ENCODE measurements at regions not wholly inside any gene's neighbourhood (a gene's known extent, or its start where the extent isn't known, plus 50 kb on each side); places are given as distances from the start of the nearest gene placed in this dataset.

DNA sequence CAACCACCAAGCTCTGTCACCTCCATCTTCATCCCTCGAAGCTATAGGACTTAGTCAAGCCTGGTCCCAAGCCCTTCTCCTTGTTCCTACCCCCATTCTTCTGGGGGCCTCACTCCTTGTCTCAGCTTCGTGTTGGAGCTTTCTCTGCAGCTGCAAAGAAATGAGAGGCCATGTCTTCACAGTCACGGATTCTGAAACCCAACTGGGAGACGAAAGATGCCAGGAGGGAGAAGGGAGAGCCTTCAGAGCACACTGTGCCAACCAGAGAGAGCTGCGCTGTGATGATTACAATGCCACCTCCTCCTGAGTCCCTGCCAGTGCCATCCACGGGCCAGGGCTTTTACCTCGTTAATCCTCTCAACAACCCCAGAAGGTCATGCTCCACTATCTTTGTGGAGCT, 469.3 kb downstream of the TBC1D22A start:
- Histone ChIP-seq H3K4me1 (no peaks in the 10 kb centered on the region), H3K27me3 (no peaks in the 10 kb centered on the region), H3K4me3 (no peak overlapping the region), H3K36me3 (no peaks in the 10 kb centered on the region), H3K27ac (no peak overlapping the region), H3K9me3 (peaks cover 0 to 4% (median 1%) of the 10 kb centered on the region in 4 donors)
- TF ChIP-seq EP300 (IDR thresholded peaks at IDR 0.05) = no peak
- TF ChIP-seq POLR2AphosphoS5 (IDR thresholded peaks at IDR 0.05) = no peak
- no peak for TF ChIP-seq POLR2A (IDR thresholded peaks at IDR 0.05)
- TF ChIP-seq, protein P1, sequence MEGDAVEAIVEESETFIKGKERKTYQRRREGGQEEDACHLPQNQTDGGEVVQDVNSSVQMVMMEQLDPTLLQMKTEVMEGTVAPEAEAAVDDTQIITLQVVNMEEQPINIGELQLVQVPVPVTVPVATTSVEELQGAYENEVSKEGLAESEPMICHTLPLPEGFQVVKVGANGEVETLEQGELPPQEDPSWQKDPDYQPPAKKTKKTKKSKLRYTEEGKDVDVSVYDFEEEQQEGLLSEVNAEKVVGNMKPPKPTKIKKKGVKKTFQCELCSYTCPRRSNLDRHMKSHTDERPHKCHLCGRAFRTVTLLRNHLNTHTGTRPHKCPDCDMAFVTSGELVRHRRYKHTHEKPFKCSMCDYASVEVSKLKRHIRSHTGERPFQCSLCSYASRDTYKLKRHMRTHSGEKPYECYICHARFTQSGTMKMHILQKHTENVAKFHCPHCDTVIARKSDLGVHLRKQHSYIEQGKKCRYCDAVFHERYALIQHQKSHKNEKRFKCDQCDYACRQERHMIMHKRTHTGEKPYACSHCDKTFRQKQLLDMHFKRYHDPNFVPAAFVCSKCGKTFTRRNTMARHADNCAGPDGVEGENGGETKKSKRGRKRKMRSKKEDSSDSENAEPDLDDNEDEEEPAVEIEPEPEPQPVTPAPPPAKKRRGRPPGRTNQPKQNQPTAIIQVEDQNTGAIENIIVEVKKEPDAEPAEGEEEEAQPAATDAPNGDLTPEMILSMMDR (IDR thresholded peaks at IDR 0.05) = no peak
- intact Hi-C loops (cut with DNase I) = no loop called here
- WGBS, 2 donors = 73 to 78% methylated on average over 7 of the region's 7 CpGs
- DNase-seq = no peak

DNA sequence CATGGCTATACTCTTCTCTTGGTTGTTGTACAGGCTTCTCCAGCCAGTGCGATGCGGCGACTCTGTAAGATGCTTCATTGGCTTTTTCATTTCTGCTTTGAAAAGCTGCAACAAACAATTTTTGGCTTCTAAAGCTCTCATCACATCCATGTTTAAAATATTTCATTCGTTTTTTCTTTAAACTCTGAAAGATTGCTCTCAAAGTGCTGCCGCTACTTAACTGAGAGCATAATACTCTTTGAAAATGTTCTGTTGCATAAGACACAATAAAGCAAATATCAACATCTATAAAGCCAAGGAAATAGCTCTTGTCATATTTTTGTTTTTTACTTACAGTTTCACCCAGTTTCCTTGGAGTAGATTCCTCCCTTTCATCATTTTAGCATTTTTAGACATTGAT, 468.3 kb downstream of the TBC1D22A start:
- peaks cover 0 to 4% (median 1%) of the 10 kb centered on the region in 4 donors for H3K9me3 ChIP-seq
- H3K4me1 ChIP-seq = no peaks in the 10 kb centered on the region
- no peak overlapping the region for H3K27ac ChIP-seq
- no peak overlapping the region for H3K4me3 ChIP-seq
- H3K27me3 ChIP-seq = no peaks in the 10 kb centered on the region
- TF ChIP-seq POLR2AphosphoS5 (IDR thresholded peaks at IDR 0.05) (no peak), POLR2A (IDR thresholded peaks at IDR 0.05) (no peak)
- TF ChIP-seq, protein P1 (IDR thresholded peaks at IDR 0.05) = no peak
- DNase-seq = peak; percentile 25
- 89 to 91% methylated on average over 5 of the region's 5 CpGs for WGBS, 2 donors
- intact Hi-C loops (cut with DNase I) = no loop called here
- H3K36me3 ChIP-seq = no peaks in the 10 kb centered on the region

DNA sequence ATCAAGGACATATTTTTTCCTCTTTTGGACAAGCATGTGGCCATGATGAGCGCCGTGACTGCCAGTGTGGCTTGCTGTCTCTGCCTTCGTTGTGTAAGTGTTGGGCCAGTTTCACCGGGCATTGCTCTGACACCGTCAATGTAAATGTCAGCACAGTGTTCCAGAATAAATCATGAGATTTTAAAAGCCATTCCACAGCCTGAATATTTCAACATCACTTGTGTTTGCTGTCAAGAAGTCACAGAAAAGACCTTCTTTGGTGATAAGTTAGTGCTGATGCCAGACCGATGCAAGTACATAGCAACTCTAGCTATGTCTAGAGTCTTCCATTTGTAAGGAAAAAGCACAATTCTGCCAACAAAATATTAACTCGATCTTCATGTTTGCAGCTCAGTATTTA, 467.8 kb downstream of the TBC1D22A start:
- 91 to 93% methylated on average over 7 of the region's 7 CpGs for whole genome bisulfite sequencing, 2 donors
- H3K27ac ChIP-seq = no peak overlapping the region
- peaks cover 0 to 4% (median 1%) of the 10 kb centered on the region in 4 donors for H3K9me3 ChIP-seq
- intact Hi-C loops (cut with DNase I) = no loop called here
- H3K4me1 ChIP-seq = no peaks in the 10 kb centered on the region
- no peaks in the 10 kb centered on the region for H3K27me3 ChIP-seq
- no peak for DNase-seq
- H3K4me3 ChIP-seq = no peak overlapping the region
- TF ChIP-seq, protein P1 (IDR thresholded peaks at IDR 0.05) = no peak
- TF ChIP-seq POLR2AphosphoS5 (IDR thresholded peaks at IDR 0.05) (no peak), POLR2A (IDR thresholded peaks at IDR 0.05) (no peak), EP300 (IDR thresholded peaks at IDR 0.05) (no peak)
- H3K36me3 ChIP-seq = no peaks in the 10 kb centered on the region

DNA sequence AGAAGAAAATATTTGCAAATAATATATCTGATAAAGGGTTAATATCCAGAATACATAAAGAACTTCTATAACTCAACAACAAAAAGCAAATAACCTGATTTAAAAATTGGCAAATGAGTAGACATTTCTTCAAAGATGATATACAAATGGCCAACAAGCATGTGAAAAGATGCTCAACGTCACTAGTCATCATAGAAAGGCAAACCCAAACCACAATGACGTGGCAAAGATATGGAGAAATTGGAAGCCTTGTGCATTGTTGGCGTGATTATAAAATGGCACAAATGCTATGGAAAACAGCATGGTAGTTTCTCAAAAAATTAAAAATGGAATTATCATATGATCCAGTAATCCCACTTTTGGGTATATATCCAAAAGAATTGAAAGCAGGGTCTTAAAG, 466.3 kb downstream of the TBC1D22A start:
- no peak for DNase-seq
- Histone ChIP-seq H3K9me3 (peaks cover 0 to 4% (median 1%) of the 10 kb centered on the region in 4 donors), H3K27ac (no peak overlapping the region), H3K4me3 (no peak overlapping the region), H3K4me1 (no peaks in the 10 kb centered on the region), H3K36me3 (no peaks in the 10 kb centered on the region), H3K27me3 (no peaks in the 10 kb centered on the region)
- intact Hi-C loops (cut with DNase I) = no loop called here
- no peak for TF ChIP-seq POLR2A (IDR thresholded peaks at IDR 0.05)
- TF ChIP-seq EP300 (IDR thresholded peaks at IDR 0.05) = no peak
- TF ChIP-seq POLR2AphosphoS5 (IDR thresholded peaks at IDR 0.05) = no peak
- TF ChIP-seq, protein P1 (IDR thresholded peaks at IDR 0.05) = no peak
- WGBS, 2 donors = 73 to 76% methylated on average over 3 of the region's 3 CpGs

DNA sequence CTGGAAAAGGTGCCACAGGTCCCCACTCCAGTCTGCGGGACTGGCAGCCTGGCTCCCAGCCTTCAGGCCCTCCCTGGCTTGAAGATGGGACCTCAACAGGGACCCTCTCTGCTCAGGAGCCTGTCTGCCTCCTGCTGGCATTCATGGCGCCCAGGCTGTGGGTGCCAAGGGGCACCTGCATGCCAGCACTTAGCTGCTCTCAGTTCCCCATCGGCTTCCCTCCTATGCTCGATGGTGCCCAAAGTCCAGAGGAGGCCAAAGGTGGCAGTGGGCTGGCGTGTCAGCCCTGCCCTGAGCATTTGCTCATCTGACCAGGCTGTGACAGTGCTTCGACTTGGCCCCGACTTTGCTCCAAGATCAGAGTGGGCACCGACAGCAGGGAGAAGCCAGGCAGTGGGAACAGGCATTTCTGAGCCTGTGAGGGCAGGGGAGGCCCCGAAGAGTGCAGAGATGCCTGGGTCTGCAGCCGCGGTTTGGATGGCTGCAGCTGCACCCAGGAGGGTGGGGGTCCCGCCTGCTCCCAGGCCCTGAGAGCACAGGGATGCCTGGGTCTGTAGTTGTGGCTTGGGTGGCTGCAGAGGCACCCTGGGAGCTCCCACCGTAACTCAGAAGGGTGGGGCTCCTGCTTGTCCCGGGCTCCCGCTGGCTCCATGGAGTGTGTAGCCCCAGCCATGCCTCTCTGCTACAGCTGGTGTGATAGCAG, 463.6 kb downstream of the TBC1D22A start:
- no peaks in the 10 kb centered on the region for H3K9me3 ChIP-seq
- H3K36me3 ChIP-seq = no peaks in the 10 kb centered on the region
- intact Hi-C loops (cut with DNase I) = no loop called here
- H3K27ac ChIP-seq = no peak overlapping the region
- H3K4me3 ChIP-seq = no peak overlapping the region
- no peaks in the 10 kb centered on the region for H3K27me3 ChIP-seq
- TF ChIP-seq POLR2A (IDR thresholded peaks at IDR 0.05) (no peak), POLR2AphosphoS5 (IDR thresholded peaks at IDR 0.05) (no peak), EP300 (IDR thresholded peaks at IDR 0.05) (no peak)
- TF ChIP-seq, protein P1 (IDR thresholded peaks at IDR 0.05) = no peak
- DNase-seq = peak; percentile 45
- 75 to 88% methylated on average over 15 of the region's 15 CpGs for WGBS, 2 donors
- H3K4me1 ChIP-seq = no peaks in the 10 kb centered on the region
